ENCODE measurements at regions not wholly inside any gene's neighbourhood (a gene's known extent, or its start where the extent isn't known, plus 50 kb on each side); places are given as distances from the start of the nearest gene placed in this dataset.

DNA sequence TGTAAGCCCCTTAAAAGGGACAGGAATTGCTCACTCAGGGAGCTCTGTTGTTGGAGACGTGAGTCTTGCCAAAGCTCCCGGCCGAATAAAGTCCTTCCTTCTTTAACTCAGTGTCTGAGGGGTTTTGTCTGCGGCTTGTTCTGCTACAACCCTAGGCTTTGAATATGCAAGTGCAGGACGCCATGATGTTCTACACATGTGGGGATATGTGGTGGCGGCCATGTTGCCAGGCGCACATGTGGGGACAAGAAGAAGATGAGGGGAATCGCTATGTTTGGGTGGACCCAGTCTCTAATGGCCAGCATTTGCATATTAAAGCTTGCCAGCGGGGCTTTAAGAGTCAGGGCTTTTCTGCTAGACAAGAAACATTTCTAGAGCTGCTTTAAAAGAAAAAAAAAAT, 96.8 kb upstream of the CA10 start (continued):
- TF ChIP-seq, protein P1, sequence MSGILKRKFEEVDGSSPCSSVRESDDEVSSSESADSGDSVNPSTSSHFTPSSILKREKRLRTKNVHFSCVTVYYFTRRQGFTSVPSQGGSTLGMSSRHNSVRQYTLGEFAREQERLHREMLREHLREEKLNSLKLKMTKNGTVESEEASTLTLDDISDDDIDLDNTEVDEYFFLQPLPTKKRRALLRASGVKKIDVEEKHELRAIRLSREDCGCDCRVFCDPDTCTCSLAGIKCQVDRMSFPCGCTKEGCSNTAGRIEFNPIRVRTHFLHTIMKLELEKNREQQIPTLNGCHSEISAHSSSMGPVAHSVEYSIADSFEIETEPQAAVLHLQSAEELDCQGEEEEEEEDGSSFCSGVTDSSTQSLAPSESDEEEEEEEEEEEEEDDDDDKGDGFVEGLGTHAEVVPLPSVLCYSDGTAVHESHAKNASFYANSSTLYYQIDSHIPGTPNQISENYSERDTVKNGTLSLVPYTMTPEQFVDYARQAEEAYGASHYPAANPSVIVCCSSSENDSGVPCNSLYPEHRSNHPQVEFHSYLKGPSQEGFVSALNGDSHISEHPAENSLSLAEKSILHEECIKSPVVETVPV (CRISPR knock-in tag; IDR thresholded peaks at IDR 0.05) = no peak
- TF ChIP-seq ESRRG (CRISPR knock-in tag; IDR thresholded peaks at IDR 0.05) (no peak), ZNF8 (CRISPR knock-in tag; IDR thresholded peaks at IDR 0.05) (no peak), TOX (CRISPR knock-in tag; IDR thresholded peaks at IDR 0.05; ENCODE audit: borderline replicate concordance) (no peak), RARB (CRISPR knock-in tag; IDR thresholded peaks at IDR 0.05) (no peak), OSR1 (CRISPR knock-in tag; IDR thresholded peaks at IDR 0.05) (no peak)

- TF ChIP-seq ESRRG (CRISPR knock-in tag; IDR thresholded peaks at IDR 0.05) (no peak), RARB (CRISPR knock-in tag; IDR thresholded peaks at IDR 0.05) (no peak), CREB5 (CRISPR knock-in tag; IDR thresholded peaks at IDR 0.05; ENCODE audit: low read depth) (no peak), ZC3H10 (CRISPR knock-in tag; IDR thresholded peaks at IDR 0.05) (no peak), SNAI2 (CRISPR knock-in tag; IDR thresholded peaks at IDR 0.05) (no peak), ZNF565 (CRISPR knock-in tag; conservative IDR thresholded peaks at IDR 0.05; ENCODE audit: low read depth) (no peak), GLIS3 (CRISPR knock-in tag; IDR thresholded peaks at IDR 0.05) (no peak), TCF4 (CRISPR knock-in tag; IDR thresholded peaks at IDR 0.05; ENCODE audit: borderline replicate concordance) (no peak), OSR1 (CRISPR knock-in tag; IDR thresholded peaks at IDR 0.05) (no peak), ISL1 (CRISPR knock-in tag; IDR thresholded peaks at IDR 0.05) (no peak), ZFP30 (CRISPR knock-in tag; IDR thresholded peaks at IDR 0.05) (no peak), ZNF8 (CRISPR knock-in tag; IDR thresholded peaks at IDR 0.05) (no peak)
- TF ChIP-seq, protein P2, sequence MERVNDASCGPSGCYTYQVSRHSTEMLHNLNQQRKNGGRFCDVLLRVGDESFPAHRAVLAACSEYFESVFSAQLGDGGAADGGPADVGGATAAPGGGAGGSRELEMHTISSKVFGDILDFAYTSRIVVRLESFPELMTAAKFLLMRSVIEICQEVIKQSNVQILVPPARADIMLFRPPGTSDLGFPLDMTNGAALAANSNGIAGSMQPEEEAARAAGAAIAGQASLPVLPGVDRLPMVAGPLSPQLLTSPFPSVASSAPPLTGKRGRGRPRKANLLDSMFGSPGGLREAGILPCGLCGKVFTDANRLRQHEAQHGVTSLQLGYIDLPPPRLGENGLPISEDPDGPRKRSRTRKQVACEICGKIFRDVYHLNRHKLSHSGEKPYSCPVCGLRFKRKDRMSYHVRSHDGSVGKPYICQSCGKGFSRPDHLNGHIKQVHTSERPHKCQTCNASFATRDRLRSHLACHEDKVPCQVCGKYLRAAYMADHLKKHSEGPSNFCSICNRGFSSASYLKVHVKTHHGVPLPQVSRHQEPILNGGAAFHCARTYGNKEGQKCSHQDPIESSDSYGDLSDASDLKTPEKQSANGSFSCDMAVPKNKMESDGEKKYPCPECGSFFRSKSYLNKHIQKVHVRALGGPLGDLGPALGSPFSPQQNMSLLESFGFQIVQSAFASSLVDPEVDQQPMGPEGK (CRISPR knock-in tag; IDR thresholded peaks at IDR 0.05; ENCODE audit: borderline replicate concordance) = no peak
- TF ChIP-seq, protein P1 (CRISPR knock-in tag; IDR thresholded peaks at IDR 0.05) = no peak
- ATAC-seq = no peak
These were observed 86.2 kb upstream of the CA10 start for GRCh38 chr17:52244689-52245088.

DNA sequence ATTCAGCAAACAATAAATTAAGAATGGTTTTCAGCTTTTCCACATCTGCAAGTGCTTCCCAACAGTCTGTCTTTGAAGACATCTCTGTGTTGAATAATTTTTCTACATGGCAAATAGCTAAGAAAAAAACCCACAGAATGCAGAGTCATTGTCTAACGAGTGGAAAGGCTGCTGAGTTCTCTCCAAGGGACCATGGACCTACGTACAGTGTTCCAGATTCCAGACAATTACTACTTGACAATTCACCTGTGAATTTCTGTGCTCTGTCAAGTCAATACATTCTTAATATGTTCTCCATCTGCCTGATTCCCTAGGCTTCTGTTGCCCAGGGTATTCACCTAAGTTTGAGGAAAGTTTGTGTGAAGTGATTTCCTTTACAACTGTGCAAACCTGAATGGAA, 83.8 kb upstream of the CA10 start:
- TF ChIP-seq PPARA (CRISPR knock-in tag; IDR thresholded peaks at IDR 0.05; ENCODE audit: borderline replicate concordance) = no peak
- TF ChIP-seq TOX (CRISPR knock-in tag; IDR thresholded peaks at IDR 0.05; ENCODE audit: borderline replicate concordance) = no peak
- TF ChIP-seq TCF4 (CRISPR knock-in tag; IDR thresholded peaks at IDR 0.05; ENCODE audit: borderline replicate concordance) = no peak
- TF ChIP-seq ZNF70 (CRISPR knock-in tag; IDR thresholded peaks at IDR 0.05) = no peak
- TF ChIP-seq ZFP30 (CRISPR knock-in tag; IDR thresholded peaks at IDR 0.05) = no peak
- TF ChIP-seq ISL1 (CRISPR knock-in tag; IDR thresholded peaks at IDR 0.05) = no peak
- TF ChIP-seq ZFP3 (CRISPR knock-in tag; IDR thresholded peaks at IDR 0.05) = no peak
- TF ChIP-seq RARB (CRISPR knock-in tag; IDR thresholded peaks at IDR 0.05) = no peak
- TF ChIP-seq ZC3H10 (CRISPR knock-in tag; IDR thresholded peaks at IDR 0.05) = no peak
- TF ChIP-seq, protein P3, sequence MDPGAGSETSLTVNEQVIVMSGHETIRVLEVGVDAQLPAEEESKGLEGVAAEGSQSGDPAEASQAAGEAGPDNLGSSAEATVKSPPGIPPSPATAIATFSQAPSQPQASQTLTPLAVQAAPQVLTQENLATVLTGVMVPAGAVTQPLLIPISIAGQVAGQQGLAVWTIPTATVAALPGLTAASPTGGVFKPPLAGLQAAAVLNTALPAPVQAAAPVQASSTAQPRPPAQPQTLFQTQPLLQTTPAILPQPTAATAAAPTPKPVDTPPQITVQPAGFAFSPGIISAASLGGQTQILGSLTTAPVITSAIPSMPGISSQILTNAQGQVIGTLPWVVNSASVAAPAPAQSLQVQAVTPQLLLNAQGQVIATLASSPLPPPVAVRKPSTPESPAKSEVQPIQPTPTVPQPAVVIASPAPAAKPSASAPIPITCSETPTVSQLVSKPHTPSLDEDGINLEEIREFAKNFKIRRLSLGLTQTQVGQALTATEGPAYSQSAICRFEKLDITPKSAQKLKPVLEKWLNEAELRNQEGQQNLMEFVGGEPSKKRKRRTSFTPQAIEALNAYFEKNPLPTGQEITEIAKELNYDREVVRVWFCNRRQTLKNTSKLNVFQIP (CRISPR knock-in tag; IDR thresholded peaks at IDR 0.05; ENCODE audit: borderline replicate concordance, low read depth) = no peak
- TF ChIP-seq OSR1 (CRISPR knock-in tag; IDR thresholded peaks at IDR 0.05) = no peak
- TF ChIP-seq BACH2 (CRISPR knock-in tag; IDR thresholded peaks at IDR 0.05; ENCODE audit: borderline replicate concordance) = no peak
- TF ChIP-seq TSHZ2 (CRISPR knock-in tag; IDR thresholded peaks at IDR 0.05) = no peak
- TF ChIP-seq CREB5 (CRISPR knock-in tag; IDR thresholded peaks at IDR 0.05; ENCODE audit: low read depth) = no peak
- TF ChIP-seq, protein P1 (CRISPR knock-in tag; IDR thresholded peaks at IDR 0.05) = no peak
- ATAC-seq = no peak

All from SK-N-SH treated with all-trans-retinoic acid at 6 μM for 48 hours (cell line).